GM18508 (cell line): ENCODE measurements at regions not wholly inside any gene's neighbourhood (a gene's known extent, or its start where the extent isn't known, plus 50 kb on each side); places are given as distances from the start of the nearest gene placed in this dataset.

ENCODE experiments used
- ATAC-seq: cut with Tn5 transposase; IDR thresholded peaks from one replicate; pipeline ENCODE4 v1.9.1; 2021; ENCODE audit warnings: moderate number of reproducible peaks; ENCODE audit not compliant: insufficient read depth, unreplicated experiment

DNA sequence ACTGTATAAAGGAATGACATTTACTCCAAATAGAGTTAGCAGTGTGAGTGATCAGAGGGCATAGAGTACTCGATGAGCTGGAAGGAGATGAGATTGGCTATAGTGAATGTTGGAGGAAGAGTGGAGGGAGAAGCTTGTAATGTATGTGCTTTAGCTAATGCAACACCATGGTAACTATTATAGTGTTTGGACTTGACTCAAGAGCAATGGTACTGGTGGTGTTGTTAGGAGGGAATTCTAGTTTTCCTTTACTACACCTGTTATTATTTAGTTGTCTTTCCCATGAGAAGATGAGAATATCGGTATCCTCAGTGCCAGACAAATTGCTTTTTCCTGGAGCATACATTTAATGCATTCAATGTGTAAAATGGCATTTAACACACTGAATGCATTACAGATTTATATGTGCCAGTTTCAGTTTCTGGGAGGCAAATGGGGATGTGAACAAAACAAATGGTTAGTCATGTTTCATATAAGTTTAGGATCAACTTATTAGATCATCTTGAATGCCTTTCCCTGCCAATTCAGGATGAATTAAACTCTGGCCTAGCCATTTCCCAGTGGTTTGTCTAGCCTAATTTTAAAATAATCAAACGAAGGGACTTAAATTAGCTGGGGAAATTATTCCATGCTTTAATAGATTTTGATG lies 291.1 kb upstream of the ADAMTS5 start:
- no peak for ATAC-seq

- ATAC-seq: no peak
These were observed 290.3 kb upstream of the ADAMTS5 start for GRCh38 chr21:27257226-27257625.

DNA sequence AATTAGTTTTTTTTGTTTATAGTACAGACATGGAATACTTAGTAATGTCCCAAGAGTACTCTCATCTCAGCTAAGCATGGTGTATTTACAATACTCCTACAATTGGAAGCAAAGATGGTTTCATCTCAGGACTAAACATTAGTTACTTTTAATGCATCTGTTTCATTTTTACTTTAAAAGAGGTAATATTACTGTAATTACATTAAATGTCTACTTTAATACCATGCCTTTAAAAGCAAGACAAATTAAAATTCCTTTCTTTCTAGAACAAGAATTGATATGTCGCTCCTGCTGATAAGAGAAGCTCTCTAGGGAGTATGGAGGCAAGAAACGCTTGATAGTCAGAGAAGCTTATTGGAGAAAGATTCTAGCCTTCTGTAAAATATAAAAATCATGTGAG lies 284.9 kb upstream of the ADAMTS5 start:
- no peak for ATAC-seq

- ATAC-seq: no peak
These were observed 283.5 kb upstream of the ADAMTS5 start for GRCh38 chr21:27250366-27250765.

GRCh38 chr21:27248814-27249213 lies 281.9 kb upstream of the ADAMTS5 start:
- ATAC-seq: no peak

- no peak for ATAC-seq
These were observed 279.9 kb upstream of the ADAMTS5 start for GRCh38 chr21:27246741-27247140.

- no peak for ATAC-seq
These were observed 277.9 kb upstream of the ADAMTS5 start for GRCh38 chr21:27244776-27245175.

DNA sequence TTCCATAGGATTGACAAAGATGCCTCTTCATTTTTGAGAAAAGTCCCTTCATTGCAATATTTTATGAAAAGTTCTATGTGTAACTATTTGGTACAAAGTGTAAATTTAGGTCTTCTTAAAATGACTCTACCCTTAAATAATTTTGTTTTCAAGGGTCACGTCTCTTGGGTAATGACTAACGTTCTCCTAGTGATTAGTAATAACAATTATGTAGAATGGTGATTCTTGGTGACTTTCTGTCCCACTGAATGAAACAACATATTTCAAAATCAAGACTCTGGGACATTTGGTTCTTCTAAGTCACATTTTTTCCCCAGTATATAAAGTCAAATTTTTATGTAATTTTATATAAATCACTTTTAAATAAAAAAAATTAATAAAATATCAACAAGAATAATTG lies 277.5 kb upstream of the ADAMTS5 start:
- ATAC-seq: no peak

DNA sequence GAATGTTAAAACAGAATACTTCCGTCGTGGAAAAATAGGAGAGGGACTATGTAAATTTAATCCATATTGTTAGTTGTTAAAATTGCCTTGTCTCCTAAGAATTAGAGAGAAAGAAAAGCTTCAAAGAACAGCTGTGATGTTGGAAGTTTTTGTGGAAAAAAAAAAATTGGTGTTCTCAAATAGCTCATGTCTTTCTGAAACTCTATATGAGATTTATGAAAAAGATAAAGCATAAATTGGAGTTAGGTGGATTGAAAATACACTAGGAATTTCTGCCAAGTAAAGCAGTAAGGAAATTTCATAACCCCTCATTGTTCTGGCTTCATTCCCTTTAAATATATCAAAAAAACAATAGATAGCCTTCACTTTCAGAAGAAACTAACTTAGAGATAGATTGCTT lies 274.0 kb upstream of the ADAMTS5 start:
- no peak for ATAC-seq

- no peak for ATAC-seq
These were observed 266.7 kb upstream of the ADAMTS5 start for GRCh38 chr21:27233514-27234115.

DNA sequence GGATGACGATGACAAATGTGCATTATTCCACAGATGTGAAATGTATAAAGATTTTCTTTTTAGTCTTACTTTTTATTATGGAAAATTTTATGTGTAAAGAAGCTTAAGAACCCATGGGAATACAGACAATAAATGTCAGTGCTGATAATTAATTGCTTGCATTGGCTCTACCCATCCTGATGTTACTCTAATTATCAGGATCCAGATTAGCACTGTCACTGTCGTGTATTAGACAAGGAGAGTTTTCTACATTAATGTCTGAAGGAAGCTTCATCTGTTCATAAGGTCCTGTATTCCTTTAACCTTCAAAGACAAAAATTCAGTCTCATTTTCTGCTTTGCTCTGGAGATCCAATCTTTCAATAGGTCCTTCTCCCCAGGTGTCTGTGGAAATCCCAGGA lies 259.1 kb upstream of the ADAMTS5 start:
- no peak for ATAC-seq

DNA sequence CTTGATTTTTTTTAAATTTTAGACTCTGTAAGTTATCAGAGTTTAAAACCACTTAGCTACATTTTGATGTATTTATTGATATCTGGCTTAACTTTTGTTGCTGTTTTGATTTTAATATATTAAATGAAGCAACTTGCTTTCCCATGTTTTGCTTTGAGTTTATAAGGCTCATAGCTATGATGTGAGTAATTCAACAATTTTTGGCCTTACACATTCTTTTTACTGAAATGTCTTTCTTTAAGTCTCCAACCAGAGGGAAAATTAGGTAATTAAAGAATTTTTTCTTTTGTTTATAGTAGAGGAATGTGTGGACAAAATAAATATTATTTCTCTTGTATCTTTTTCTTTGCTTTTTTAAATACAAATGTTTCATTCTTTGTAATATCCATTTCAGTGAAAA lies 258.3 kb upstream of the ADAMTS5 start:
- no peak for ATAC-seq

GRCh38 chr21:27224169-27224568 lies 257.3 kb upstream of the ADAMTS5 start:
- no peak for ATAC-seq

GRCh38 chr21:27221077-27221476 lies 254.2 kb upstream of the ADAMTS5 start:
- no peak for ATAC-seq

GRCh38 chr21:27220416-27220815 lies 253.5 kb upstream of the ADAMTS5 start:
- no peak for ATAC-seq

GRCh38 chr21:27219068-27219467 lies 252.2 kb upstream of the ADAMTS5 start:
- no peak for ATAC-seq

- ATAC-seq: no peak
These were observed 246.4 kb upstream of the ADAMTS5 start for GRCh38 chr21:27213303-27213702.

GRCh38 chr21:27212441-27212840 lies 245.6 kb upstream of the ADAMTS5 start:
- no peak for ATAC-seq

GRCh38 chr21:27209546-27209945 lies 242.7 kb upstream of the ADAMTS5 start:
- ATAC-seq: no peak

DNA sequence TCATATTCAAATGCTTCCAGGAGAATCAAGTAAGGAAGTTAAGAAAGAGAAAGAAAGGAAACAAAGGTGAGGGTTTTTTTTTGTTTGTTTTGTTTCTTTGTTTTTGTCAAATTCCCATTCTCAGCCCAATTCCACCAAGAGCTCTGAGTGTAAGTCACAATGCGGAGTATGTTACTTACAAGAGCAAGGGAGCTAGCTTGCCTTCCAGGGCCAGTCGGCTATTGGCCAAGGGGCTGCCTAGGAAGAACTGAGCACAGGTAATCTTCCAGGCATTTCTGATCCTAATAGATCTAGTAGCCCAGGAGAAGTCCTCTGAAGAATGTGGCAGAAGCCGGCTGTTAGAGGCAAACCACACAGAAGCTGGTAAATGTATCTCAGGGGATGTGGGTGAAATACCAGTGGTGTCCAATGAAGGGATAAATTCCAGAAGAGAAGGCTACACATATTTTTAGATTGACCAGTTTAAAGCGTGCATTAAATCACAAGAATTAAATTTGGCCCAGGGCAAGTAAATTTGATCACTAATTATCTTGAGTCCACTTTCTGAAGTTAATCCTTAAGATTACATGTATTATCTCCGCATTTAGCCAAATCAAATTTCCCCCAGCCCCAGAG lies 239.6 kb upstream of the ADAMTS5 start:
- no peak for ATAC-seq

- ATAC-seq: no peak
These were observed 235.4 kb upstream of the ADAMTS5 start for GRCh38 chr21:27202301-27202700.

- ATAC-seq: no peak
These were observed 234.3 kb upstream of the ADAMTS5 start for GRCh38 chr21:27201197-27201596.
